ENCODE measurements at regions not wholly inside any gene's neighbourhood (a gene's known extent, or its start where the extent isn't known, plus 50 kb on each side); places are given as distances from the start of the nearest gene placed in this dataset.

DNA sequence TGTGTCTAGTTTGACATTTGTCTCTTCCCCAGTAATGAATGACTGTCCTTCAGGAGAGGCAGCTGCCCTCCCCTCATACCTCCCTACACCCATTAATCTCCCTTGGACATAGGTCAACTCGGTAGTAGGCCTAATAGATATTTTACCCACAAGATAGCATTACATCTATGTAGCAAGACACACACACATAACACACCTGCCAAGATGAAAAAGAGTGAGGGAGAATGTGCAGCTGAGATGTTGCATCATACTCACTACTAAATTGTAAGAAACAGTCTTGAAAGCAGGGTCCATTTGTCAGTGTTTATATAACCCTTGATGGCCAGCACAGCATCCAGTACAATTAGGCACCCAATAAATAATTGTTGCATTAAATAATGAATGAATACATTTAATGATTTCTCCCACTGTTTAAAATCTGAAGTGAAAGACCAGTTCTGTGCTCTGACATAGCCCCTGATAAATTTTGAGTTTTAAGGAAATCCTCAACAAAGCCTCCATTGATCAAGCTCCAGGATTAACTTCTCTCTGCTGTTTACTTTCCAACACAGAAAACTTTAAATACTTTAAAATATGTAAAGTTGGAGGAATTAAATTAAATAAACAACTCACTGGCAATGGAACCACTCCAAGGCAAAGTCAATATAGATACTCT is 440.8 kb upstream of the RASGEF1B start:
- no peak overlapping the region for H3K4me3 ChIP-seq

DNA sequence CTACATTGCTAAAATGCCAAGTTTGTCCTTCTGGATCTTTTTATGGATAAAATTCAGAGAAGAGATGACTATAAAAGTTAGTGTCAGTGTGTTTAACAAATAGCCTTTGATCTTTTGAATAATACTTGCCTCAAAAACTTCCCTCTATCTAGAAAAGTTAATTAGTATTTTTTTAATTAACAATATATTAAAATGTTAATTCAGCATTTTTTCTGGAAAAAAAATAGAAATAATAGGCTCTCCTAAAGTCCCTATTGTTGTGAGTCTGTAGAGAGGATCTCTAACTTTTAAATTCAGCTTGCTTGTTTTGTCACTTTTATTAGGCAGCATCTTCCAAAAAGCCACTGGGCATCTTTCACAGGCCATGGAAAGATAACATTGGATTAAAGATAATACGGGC is 435.2 kb upstream of the RASGEF1B start:
- no peak for ATAC-seq
- intact Hi-C loops (cut with DNase I), result no loop called here

More for the DNA sequence above, 440.8 kb upstream of the RASGEF1B start:
- ATAC-seq (no peak), DNase-seq (peak in 2 of 4 donors; percentile 25 to 39)
- Histone ChIP-seq H3K36me3 (no peaks in the 10 kb centered on the region), H3K9me3 (no peaks in the 10 kb centered on the region), H3K27ac (no peak overlapping the region), H3K27me3 (peaks cover 0 to 9% of the 10 kb centered on the region in 2 donors), H3K4me1 (no peaks in the 10 kb centered on the region)
- intact Hi-C loops (cut with DNase I), result no loop called here
- TF ChIP-seq, protein P1, sequence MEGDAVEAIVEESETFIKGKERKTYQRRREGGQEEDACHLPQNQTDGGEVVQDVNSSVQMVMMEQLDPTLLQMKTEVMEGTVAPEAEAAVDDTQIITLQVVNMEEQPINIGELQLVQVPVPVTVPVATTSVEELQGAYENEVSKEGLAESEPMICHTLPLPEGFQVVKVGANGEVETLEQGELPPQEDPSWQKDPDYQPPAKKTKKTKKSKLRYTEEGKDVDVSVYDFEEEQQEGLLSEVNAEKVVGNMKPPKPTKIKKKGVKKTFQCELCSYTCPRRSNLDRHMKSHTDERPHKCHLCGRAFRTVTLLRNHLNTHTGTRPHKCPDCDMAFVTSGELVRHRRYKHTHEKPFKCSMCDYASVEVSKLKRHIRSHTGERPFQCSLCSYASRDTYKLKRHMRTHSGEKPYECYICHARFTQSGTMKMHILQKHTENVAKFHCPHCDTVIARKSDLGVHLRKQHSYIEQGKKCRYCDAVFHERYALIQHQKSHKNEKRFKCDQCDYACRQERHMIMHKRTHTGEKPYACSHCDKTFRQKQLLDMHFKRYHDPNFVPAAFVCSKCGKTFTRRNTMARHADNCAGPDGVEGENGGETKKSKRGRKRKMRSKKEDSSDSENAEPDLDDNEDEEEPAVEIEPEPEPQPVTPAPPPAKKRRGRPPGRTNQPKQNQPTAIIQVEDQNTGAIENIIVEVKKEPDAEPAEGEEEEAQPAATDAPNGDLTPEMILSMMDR (IDR thresholded peaks at IDR 0.05), result no peak

DNA sequence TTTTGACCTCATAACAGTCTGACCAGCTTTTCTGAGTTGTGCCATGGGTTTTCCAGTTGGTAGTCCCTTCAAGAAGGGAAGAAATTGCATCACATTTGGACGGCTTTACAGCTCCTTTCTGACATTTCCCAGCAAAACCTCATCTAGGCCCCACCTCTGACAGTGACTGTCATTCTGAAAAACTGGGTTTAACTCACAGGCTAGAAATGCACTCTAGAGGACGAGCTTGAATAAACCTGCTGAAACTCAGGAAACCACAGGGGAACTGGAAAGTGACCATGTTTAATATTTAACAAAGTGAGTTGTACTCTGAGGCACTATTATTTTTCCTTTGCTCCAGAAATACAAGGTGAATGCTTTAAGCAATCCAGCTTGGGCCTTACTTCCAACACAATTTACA is 434.3 kb upstream of the RASGEF1B start:
- Histone ChIP-seq H3K9me3 (no peaks in the 10 kb centered on the region), H3K27me3 (no peaks in the 10 kb centered on the region), H3K4me3 (no peak overlapping the region), H3K4me1 (no peaks in the 10 kb centered on the region), H3K27ac (no peak overlapping the region), H3K36me3 (no peaks in the 10 kb centered on the region)
- intact Hi-C loops (cut with DNase I), result no loop called here
- DNase-seq (peak in 1 of 4 donors; percentile 21), ATAC-seq (no peak)
- TF ChIP-seq, protein P1 (IDR thresholded peaks at IDR 0.05), result no peak

More for the DNA sequence above, 435.2 kb upstream of the RASGEF1B start:
- no peak overlapping the region for H3K4me3 ChIP-seq
- no peaks in the 10 kb centered on the region for H3K4me1 ChIP-seq
- no peaks in the 10 kb centered on the region for H3K9me3 ChIP-seq
- TF ChIP-seq, protein P1 (IDR thresholded peaks at IDR 0.05), result no peak
- H3K36me3 ChIP-seq, result no peaks in the 10 kb centered on the region
- no peaks in the 10 kb centered on the region for H3K27me3 ChIP-seq
- DNase-seq, result no peak
- no peak overlapping the region for H3K27ac ChIP-seq

DNA sequence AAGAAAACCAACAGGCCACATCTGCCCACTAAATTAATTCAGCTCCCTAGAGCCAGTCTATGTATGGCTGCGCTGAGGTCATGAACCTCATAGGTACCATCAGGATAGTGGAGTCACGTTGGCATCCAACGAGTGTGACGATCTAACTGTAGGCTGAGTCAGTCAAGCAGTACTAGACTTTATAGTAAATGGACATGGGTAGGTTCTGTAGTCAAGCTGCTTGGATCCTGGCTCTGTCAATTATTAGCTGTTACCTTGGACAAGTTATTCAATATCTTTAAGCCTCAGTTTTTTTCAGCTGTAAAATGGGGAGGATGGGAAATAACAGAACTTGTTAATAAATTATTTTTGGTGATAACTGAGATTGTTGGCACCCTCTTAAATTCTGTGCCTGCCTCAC is 432.4 kb upstream of the RASGEF1B start:
- no peak for DNase-seq
- Histone ChIP-seq H3K36me3 (no peaks in the 10 kb centered on the region), H3K4me3 (no peak overlapping the region), H3K9me3 (no peaks in the 10 kb centered on the region), H3K4me1 (no peaks in the 10 kb centered on the region), H3K27ac (no peak overlapping the region), H3K27me3 (no peaks in the 10 kb centered on the region)
- intact Hi-C loops (cut with DNase I), result no loop called here
- ATAC-seq, result no peak
- TF ChIP-seq, protein P1 (IDR thresholded peaks at IDR 0.05), result no peak

DNA sequence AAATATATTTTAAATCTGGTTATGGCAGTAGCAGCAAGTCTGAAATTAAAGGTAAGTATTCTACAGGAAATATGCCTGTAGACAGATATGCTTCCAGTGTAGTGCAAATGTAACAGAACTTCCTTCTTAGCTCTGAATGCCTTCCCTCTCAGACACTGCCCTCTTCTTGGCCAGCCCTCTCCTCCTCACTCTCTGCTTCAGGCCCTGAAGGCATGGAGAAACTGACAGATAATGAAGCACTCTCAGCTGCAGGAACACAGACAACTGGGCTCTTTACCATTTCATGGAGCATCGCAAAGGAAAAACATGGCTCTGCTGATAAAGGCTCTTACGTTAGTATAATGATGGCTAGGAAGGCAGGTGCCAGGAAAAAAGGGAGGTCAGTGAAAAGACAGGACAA is 431.5 kb upstream of the RASGEF1B start:
- TF ChIP-seq, protein P1 (IDR thresholded peaks at IDR 0.05), result no peak
- intact Hi-C loops (cut with DNase I), result no loop called here
- ATAC-seq, result no peak

More for the DNA sequence above, 431.5 kb upstream of the RASGEF1B start:
- no peaks in the 10 kb centered on the region for H3K36me3 ChIP-seq
- no peaks in the 10 kb centered on the region for H3K27me3 ChIP-seq
- H3K4me3 ChIP-seq, result no peak overlapping the region
- H3K27ac ChIP-seq, result no peak overlapping the region
- no peaks in the 10 kb centered on the region for H3K4me1 ChIP-seq
- no peak for DNase-seq
- no peaks in the 10 kb centered on the region for H3K9me3 ChIP-seq
